H9 (cell line): ENCODE measurements at regions not wholly inside any gene's neighbourhood (a gene's known extent, or its start where the extent isn't known, plus 50 kb on each side); places are given as distances from the start of the nearest gene placed in this dataset.

Experiments used
- DNase-seq: peaks from one replicate; pipeline ENCODE4 v3.0.0-alpha.2; 2017
- H2AFZ ChIP-seq: one replicate; pipeline ENCODE4 v1.6.1; 2013; ENCODE audit warnings: mild to moderate bottlenecking, low read length, control low read depth, moderate library complexity
- H2AK5ac ChIP-seq: 2 replicates; pipeline ENCODE4 v1.6.1; 2013; ENCODE audit warnings: low read length, control low read depth, mixed read lengths; ENCODE audit not compliant: insufficient read length
- H2BK120ac ChIP-seq: one replicate; pipeline ENCODE4 v1.6.1; 2013; ENCODE audit warnings: low read depth, mild to moderate bottlenecking, low read length, control low read depth, inconsistent platforms; ENCODE audit not compliant: poor library complexity, severe bottlenecking
- H2BK12ac ChIP-seq: 2 replicates; pipeline ENCODE4 v1.6.1; 2013; ENCODE audit warnings: low read length, control low read depth, mixed read lengths, low read depth; ENCODE audit not compliant: insufficient read length
- H2BK15ac ChIP-seq: 2 replicates; pipeline ENCODE4 v1.6.1; 2013; ENCODE audit warnings: low read depth, low read length, control low read depth
- H2BK20ac ChIP-seq: one replicate; pipeline ENCODE4 v1.6.1; 2013; ENCODE audit warnings: low read depth, mild to moderate bottlenecking, low read length, control low read depth, inconsistent platforms; ENCODE audit not compliant: poor library complexity, severe bottlenecking
- H2BK5ac ChIP-seq: 2 replicates; pipeline ENCODE4 v1.6.1; 2013; ENCODE audit warnings: low read length, control low read depth, mixed read lengths; ENCODE audit not compliant: insufficient read length
- H3K14ac ChIP-seq: 2 replicates; pipeline ENCODE4 v1.6.1; 2013; ENCODE audit warnings: low read length, control low read depth; ENCODE audit not compliant: insufficient read depth
- H3K18ac ChIP-seq: 2 replicates; pipeline ENCODE4 v1.6.1; 2013; ENCODE audit warnings: low read depth, mild to moderate bottlenecking, mixed read lengths, low read length, control low read depth; ENCODE audit not compliant: insufficient read length
- H3K23ac ChIP-seq: 2 replicates; pipeline ENCODE4 v1.6.1; 2013; ENCODE audit warnings: low read length, control low read depth, mixed read lengths, low read depth; ENCODE audit not compliant: insufficient read length
- H3K23me2 ChIP-seq: 2 replicates; pipeline ENCODE4 v1.6.1; 2013; ENCODE audit warnings: low read depth, mild to moderate bottlenecking, mixed read lengths, low read length, control low read depth; ENCODE audit not compliant: insufficient read length, poor library complexity, severe bottlenecking
- H3K27ac ChIP-seq: 2 replicates; pipeline ENCODE4 v1.5.1; 2013; ENCODE audit warnings: low read length, control low read depth, mixed read lengths, low read depth; ENCODE audit not compliant: insufficient read length
- H3K27me3 ChIP-seq: 2 replicates; pipeline ENCODE4 v1.6.1; 2013; ENCODE audit warnings: low read length, control low read depth, inconsistent platforms; ENCODE audit not compliant: insufficient read depth
- H3K4ac ChIP-seq: 2 replicates; pipeline ENCODE4 v1.6.1; 2013; ENCODE audit warnings: low read depth, mild to moderate bottlenecking, control low read depth, inconsistent platforms, low read length, moderate library complexity
- H3K4me1 ChIP-seq: 2 replicates; pipeline ENCODE4 v1.6.1; 2013; ENCODE audit warnings: low read length, control low read depth, inconsistent platforms; ENCODE audit not compliant: insufficient read depth
- H3K4me2 ChIP-seq: 2 replicates; pipeline ENCODE4 v1.6.1; 2013; ENCODE audit warnings: low read length, control low read depth, mixed read lengths; ENCODE audit not compliant: insufficient read length, insufficient read depth
- H3K56ac ChIP-seq: 2 replicates; pipeline ENCODE4 v1.6.1; 2013; ENCODE audit warnings: low read depth, mild to moderate bottlenecking, mixed read lengths, low read length, control low read depth; ENCODE audit not compliant: insufficient read length
- H3K79me1 ChIP-seq: 2 replicates; pipeline ENCODE4 v1.6.1; 2013; ENCODE audit warnings: low read depth, mild to moderate bottlenecking, moderate library complexity, low read length, control low read depth, inconsistent platforms; ENCODE audit not compliant: insufficient read depth, poor library complexity, severe bottlenecking
- H3K79me2 ChIP-seq: 2 replicates; pipeline ENCODE4 v1.6.1; 2013; ENCODE audit warnings: low read length, control low read depth, inconsistent platforms; ENCODE audit not compliant: insufficient read depth
- H3K9ac ChIP-seq: 2 replicates; pipeline ENCODE4 v1.6.1; 2013; ENCODE audit warnings: low read length, control low read depth, mixed read lengths; ENCODE audit not compliant: insufficient read length; ENCODE audit errors: extremely low read depth
- H3K9me3 ChIP-seq: one replicate; pipeline ENCODE4 v1.6.1; 2013; ENCODE audit warnings: low read depth, low read length, inconsistent platforms; ENCODE audit not compliant: control insufficient read depth
- H3T11ph ChIP-seq: one replicate; pipeline ENCODE4 v1.6.1; 2013; ENCODE audit warnings: mild to moderate bottlenecking, low read length, control low read depth, inconsistent platforms
- H4K20me1 ChIP-seq: one replicate; pipeline ENCODE4 v1.6.1; 2013; ENCODE audit not compliant: control insufficient read depth, insufficient read length, insufficient read depth
- H4K5ac ChIP-seq: 2 replicates; pipeline ENCODE4 v1.6.1; 2013; ENCODE audit warnings: low read depth, mild to moderate bottlenecking, mixed read lengths, low read length, control low read depth; ENCODE audit not compliant: insufficient read length
- H4K8ac ChIP-seq: replicated peaks from 2 replicates; pipeline ENCODE4 v1.6.1; 2013; ENCODE audit warnings: low read length, control low read depth, mixed read lengths, low read depth; ENCODE audit not compliant: insufficient read length
- H4K91ac ChIP-seq: 2 replicates; pipeline ENCODE4 v1.6.1; 2013; ENCODE audit warnings: low read depth, mild to moderate bottlenecking, moderate library complexity, mixed read lengths, low read length, control low read depth; ENCODE audit not compliant: insufficient read length
- H3K27ac Mint-ChIP-seq, 3 experiments: 2 replicates in 2 of 3; 3 replicates in 1 of 3; pipeline ENCODE4 v1.8.0; 2020 to 2021; ENCODE audit warnings: mixed read lengths in 3 of 3, mild to moderate bottlenecking in 1 of 3, moderate library complexity in 1 of 3
- H3K27me3 Mint-ChIP-seq: 2 replicates; pipeline ENCODE4 v1.8.0; 2021; ENCODE audit warnings: low read depth, mild to moderate bottlenecking, moderate library complexity, mixed read lengths
- H3K36me3 Mint-ChIP-seq, 3 experiments: 2 replicates in 2 of 3; 3 replicates in 1 of 3; pipeline ENCODE4 v1.8.0; 2020 to 2021; ENCODE audit warnings: low read depth in 3 of 3, mixed read lengths in 3 of 3; ENCODE audit not compliant: insufficient read depth in 1 of 3
- H3K4me1 Mint-ChIP-seq, 2 experiments: 2 replicates each; pipeline ENCODE4 v1.8.0; 2020; ENCODE audit warnings: mixed read lengths in 2 of 2
- H3K4me3 Mint-ChIP-seq, 2 experiments: 2 replicates in 1 of 2; 3 replicates in 1 of 2; pipeline ENCODE4 v1.8.0; 2020 to 2021; ENCODE audit warnings: mild to moderate bottlenecking in 2 of 2, mixed read lengths in 2 of 2, moderate library complexity in 1 of 2
- H3K9me3 Mint-ChIP-seq, 2 experiments: 2 replicates in 1 of 2; 3 replicates in 1 of 2; pipeline ENCODE4 v1.8.0; 2020; ENCODE audit warnings: mild to moderate bottlenecking in 2 of 2, mixed read lengths in 2 of 2, moderate library complexity in 1 of 2
- WGBS: extraction: QIAGEN DNeasy Blood & Tissue Kit; methylation state at CpG from one replicate; pipeline ENCODE4 v1.1.7; 2013; ENCODE audit warnings: missing lambda C conversion rate, low lambda C conversion rate, mixed read lengths; ENCODE audit not compliant: insufficient read length; ENCODE audit errors: extremely low coverage; 5-methylcytosine and 5-hydroxymethylcytosine counted together
- TF ChIP-seq, protein P1 (sequence below): fragments of 200-600 bp; sonication (generic); conservative IDR thresholded peaks from 3 replicates; pipeline ENCODE4 v1.8.0; 2021; ENCODE audit warnings: antibody characterized with exemption, mild to moderate bottlenecking

GRCh38 chr7:118755067-118755625 lies 530.6 kb downstream of the ANKRD7 start:
- peak overlapping the region in 1 of 3 experiments; percentile 29; a peak in 2 of 7 replicates for H3K27ac Mint-ChIP-seq
- no CpG with 5 or more reads among the region's 3 CpGs for WGBS
- no peak for DNase-seq
- 0 out of 5 replicates have a peak, but pooled peaks cover 0 to under 1% of the 10 kb centered on the region in 2 experiments for H3K9me3 Mint-ChIP-seq
- no peak overlapping the region for H2BK120ac ChIP-seq
- H4K20me1 ChIP-seq: no peaks in the 10 kb centered on the region
- H2BK15ac ChIP-seq: no peak overlapping the region
- H3K23ac ChIP-seq: no peak overlapping the region
- H4K5ac ChIP-seq: no peak overlapping the region
- H3K23me2 ChIP-seq: no peaks in the 10 kb centered on the region
- H3K4me1 ChIP-seq: no peaks in the 10 kb centered on the region
- no peak overlapping the region for H3K4me3 Mint-ChIP-seq
- no peak overlapping the region for H2BK12ac ChIP-seq
- H4K8ac ChIP-seq: no peak overlapping the region
- no peak overlapping the region for H3K56ac ChIP-seq
- H2AK5ac ChIP-seq: no peak overlapping the region
- H3K79me1 ChIP-seq: no peaks in the 10 kb centered on the region
- H3K27me3 Mint-ChIP-seq: no peaks in the 10 kb centered on the region
- no peak overlapping the region for H3K18ac ChIP-seq
- no peak overlapping the region for H2BK20ac ChIP-seq
- H3K27me3 ChIP-seq: no peaks in the 10 kb centered on the region
- H2BK5ac ChIP-seq: no peak overlapping the region
- H3K14ac ChIP-seq: no peak overlapping the region
- H3K4me2 ChIP-seq: no peak overlapping the region
- H3K4ac ChIP-seq: no peak overlapping the region
- TF ChIP-seq, protein P1, sequence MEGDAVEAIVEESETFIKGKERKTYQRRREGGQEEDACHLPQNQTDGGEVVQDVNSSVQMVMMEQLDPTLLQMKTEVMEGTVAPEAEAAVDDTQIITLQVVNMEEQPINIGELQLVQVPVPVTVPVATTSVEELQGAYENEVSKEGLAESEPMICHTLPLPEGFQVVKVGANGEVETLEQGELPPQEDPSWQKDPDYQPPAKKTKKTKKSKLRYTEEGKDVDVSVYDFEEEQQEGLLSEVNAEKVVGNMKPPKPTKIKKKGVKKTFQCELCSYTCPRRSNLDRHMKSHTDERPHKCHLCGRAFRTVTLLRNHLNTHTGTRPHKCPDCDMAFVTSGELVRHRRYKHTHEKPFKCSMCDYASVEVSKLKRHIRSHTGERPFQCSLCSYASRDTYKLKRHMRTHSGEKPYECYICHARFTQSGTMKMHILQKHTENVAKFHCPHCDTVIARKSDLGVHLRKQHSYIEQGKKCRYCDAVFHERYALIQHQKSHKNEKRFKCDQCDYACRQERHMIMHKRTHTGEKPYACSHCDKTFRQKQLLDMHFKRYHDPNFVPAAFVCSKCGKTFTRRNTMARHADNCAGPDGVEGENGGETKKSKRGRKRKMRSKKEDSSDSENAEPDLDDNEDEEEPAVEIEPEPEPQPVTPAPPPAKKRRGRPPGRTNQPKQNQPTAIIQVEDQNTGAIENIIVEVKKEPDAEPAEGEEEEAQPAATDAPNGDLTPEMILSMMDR: no peak
- H3K27ac ChIP-seq: no peak overlapping the region
- H3T11ph ChIP-seq: no peak overlapping the region
- no peaks in the 10 kb centered on the region for H3K9me3 ChIP-seq
- H3K36me3 Mint-ChIP-seq: no peaks in the 10 kb centered on the region
- no peaks in the 10 kb centered on the region; a peak in 1 of 4 replicates for H3K4me1 Mint-ChIP-seq
- H4K91ac ChIP-seq: no peak overlapping the region
- H2AFZ ChIP-seq: no peak overlapping the region
- H3K9ac ChIP-seq: no peak overlapping the region
- no peaks in the 10 kb centered on the region for H3K79me2 ChIP-seq
